SIG-M5 treated with dmso at 0.1 percent for 504 hours (cell line): ENCODE measurements at regions not wholly inside any gene's neighbourhood (a gene's known extent, or its start where the extent isn't known, plus 50 kb on each side); places are given as distances from the start of the nearest gene placed in this dataset.

Experiments
- DNase-seq: peaks from one replicate; lab custom pipeline; 2025; ENCODE audit not compliant: unreplicated experiment; lab: John Stamatoyannopoulos, UW

- no peak for DNase-seq
Observed at GRCh38 chr11:134783234-134783633, 371.2 kb upstream of the B3GAT1 start.

GRCh38 chr11:134781380-134781866, 369.4 kb upstream of the B3GAT1 start:
- DNase-seq: no peak

- no peak for DNase-seq
Observed at GRCh38 chr11:134780486-134781147, 368.6 kb upstream of the B3GAT1 start.

- no peak for DNase-seq
Observed at GRCh38 chr11:134779179-134779578, 367.1 kb upstream of the B3GAT1 start.

- DNase-seq: no peak
Observed at GRCh38 chr11:134768463-134768862, 356.4 kb upstream of the B3GAT1 start.

GRCh38 chr11:134765565-134765964, 353.5 kb upstream of the B3GAT1 start:
- no peak for DNase-seq

GRCh38 chr11:134764966-134765365, 352.9 kb upstream of the B3GAT1 start:
- no peak for DNase-seq

GRCh38 chr11:134764367-134764766, 352.3 kb upstream of the B3GAT1 start:
- no peak for DNase-seq

GRCh38 chr11:134763030-134763388, 351.0 kb upstream of the B3GAT1 start:
- no peak for DNase-seq

GRCh38 chr11:134762248-134763029, 350.4 kb upstream of the B3GAT1 start:
- no peak for DNase-seq

GRCh38 chr11:134761926-134762247, 349.8 kb upstream of the B3GAT1 start:
- DNase-seq: no peak

- no peak for DNase-seq
Observed at GRCh38 chr11:134761386-134761785, 349.3 kb upstream of the B3GAT1 start.

- DNase-seq: no peak
Observed at GRCh38 chr11:134760957-134761356, 348.9 kb upstream of the B3GAT1 start.

- DNase-seq: no peak
Observed at GRCh38 chr11:134760299-134760698, 348.3 kb upstream of the B3GAT1 start.

- no peak for DNase-seq
Observed at GRCh38 chr11:134759855-134760254, 347.8 kb upstream of the B3GAT1 start.

GRCh38 chr11:134759274-134759673, 347.2 kb upstream of the B3GAT1 start:
- no peak for DNase-seq

- no peak for DNase-seq
Observed at GRCh38 chr11:134758342-134758931, 346.4 kb upstream of the B3GAT1 start.

- DNase-seq: no peak
Observed at GRCh38 chr11:134757633-134758032, 345.6 kb upstream of the B3GAT1 start.

- no peak for DNase-seq
Observed at GRCh38 chr11:134756811-134757540, 344.9 kb upstream of the B3GAT1 start.

GRCh38 chr11:134755535-134755934, 343.5 kb upstream of the B3GAT1 start:
- no peak for DNase-seq

- no peak for DNase-seq
Observed at GRCh38 chr11:134754521-134755198, 342.6 kb upstream of the B3GAT1 start.
